ENCODE measurements at regions not wholly inside any gene's neighbourhood (a gene's known extent, or its start where the extent isn't known, plus 50 kb on each side); places are given as distances from the start of the nearest gene placed in this dataset.

DNA sequence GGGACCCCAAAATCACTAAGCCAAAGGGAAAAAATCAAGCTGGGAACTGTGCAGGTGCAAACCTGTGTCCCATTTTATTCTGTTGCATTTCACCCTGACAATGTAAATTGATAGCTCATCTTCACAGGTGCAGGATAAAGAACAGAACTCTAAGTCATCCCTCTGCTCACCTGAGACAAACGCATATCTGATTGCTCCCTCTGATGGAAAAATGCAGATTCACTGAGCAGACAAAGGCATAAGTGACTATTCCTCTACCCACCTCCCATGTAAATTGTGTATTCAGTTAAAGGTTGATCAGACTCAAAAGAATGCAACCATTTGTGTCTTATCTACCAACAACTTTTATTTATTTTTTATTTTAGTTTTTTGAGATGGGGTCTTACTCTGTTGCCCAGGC is 644.2 kb downstream of the PTPRU start:
- no peaks in the 10 kb centered on the region for H3K36me3 ChIP-seq (replicated peaks in 1 of 2; ENCODE audit: control insufficient read depth in 1 of 2, insufficient read depth in 2 of 2, low read length in 2 of 2)
- H3K27me3 ChIP-seq (ENCODE audit: control insufficient read depth in 1 of 2, insufficient read depth in 2 of 2, low read length in 2 of 2), result peaks cover 0 to 6% of the 10 kb centered on the region in 2 experiments; a peak in 3 of 5 replicates
- H3K4me1 ChIP-seq (ENCODE audit: insufficient read depth, low read length), result no peaks in the 10 kb centered on the region
- DNase-seq (ENCODE audit: low spot score) (no peak), ATAC-seq (no peak), FAIRE-seq (no peak)
- H2AFZ ChIP-seq (ENCODE audit: low read length), result no peak overlapping the region
- intact Hi-C loops (cut with micrococcal nuclease; ENCODE audit: unreplicated experiment) (no loop called here), in situ Hi-C loops (cut with HindIII; ENCODE audit: extremely low pct_ligation_motif_present, low pct_unique_long_range_greater_than_20kb) (no loop called here)
- no TSS peak for BruUV-seq (replicated peaks)
- ChIA-PET CTCF (ENCODE audit: low intra/inter-chr PET ratio, low total read pairs) (no interaction called here), POLR2A (no interaction called here)
- H3K27ac ChIP-seq (ENCODE audit: extremely low read length, insufficient read depth, low read length), result no peak overlapping the region
- no peak overlapping the region for H3K4me3 ChIP-seq (replicated peaks in 1 of 3; ENCODE audit: insufficient read depth in 1 of 3, low read depth in 2 of 3, low read length in 3 of 3)
- no peak overlapping the region for H3K4me2 ChIP-seq (ENCODE audit: low read depth, low read length)
- no peak overlapping the region for H3K9ac ChIP-seq (ENCODE audit: insufficient read depth, low read depth, low read length)
- 9% methylated on average over 1 of the region's 1 CpG for WGBS (ENCODE audit: low lambda C conversion rate)
- H3K9me3 ChIP-seq (ENCODE audit: low read length), result no peaks in the 10 kb centered on the region
- H3K79me2 ChIP-seq (ENCODE audit: insufficient read depth, low read length), result no peaks in the 10 kb centered on the region
- no peaks in the 10 kb centered on the region for H4K20me1 ChIP-seq (ENCODE audit: insufficient read depth, low read length)
- TF ChIP-seq ZNF777 (CRISPR knock-in tag; IDR thresholded peaks at IDR 0.05) (no peak), ZNF605 (CRISPR knock-in tag; IDR thresholded peaks at IDR 0.05) (no peak), CBX5 (CRISPR knock-in tag; IDR thresholded peaks at IDR 0.05; ENCODE audit: borderline replicate concordance) (no peak)
- TF ChIP-seq, protein P1, sequence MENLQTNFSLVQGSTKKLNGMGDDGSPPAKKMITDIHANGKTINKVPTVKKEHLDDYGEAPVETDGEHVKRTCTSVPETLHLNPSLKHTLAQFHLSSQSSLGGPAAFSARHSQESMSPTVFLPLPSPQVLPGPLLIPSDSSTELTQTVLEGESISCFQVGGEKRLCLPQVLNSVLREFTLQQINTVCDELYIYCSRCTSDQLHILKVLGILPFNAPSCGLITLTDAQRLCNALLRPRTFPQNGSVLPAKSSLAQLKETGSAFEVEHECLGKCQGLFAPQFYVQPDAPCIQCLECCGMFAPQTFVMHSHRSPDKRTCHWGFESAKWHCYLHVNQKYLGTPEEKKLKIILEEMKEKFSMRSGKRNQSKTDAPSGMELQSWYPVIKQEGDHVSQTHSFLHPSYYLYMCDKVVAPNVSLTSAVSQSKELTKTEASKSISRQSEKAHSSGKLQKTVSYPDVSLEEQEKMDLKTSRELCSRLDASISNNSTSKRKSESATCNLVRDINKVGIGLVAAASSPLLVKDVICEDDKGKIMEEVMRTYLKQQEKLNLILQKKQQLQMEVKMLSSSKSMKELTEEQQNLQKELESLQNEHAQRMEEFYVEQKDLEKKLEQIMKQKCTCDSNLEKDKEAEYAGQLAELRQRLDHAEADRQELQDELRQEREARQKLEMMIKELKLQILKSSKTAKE (CRISPR knock-in tag; IDR thresholded peaks at IDR 0.05; ENCODE audit: borderline replicate concordance), result no peak
- TF ChIP-seq, protein P2, sequence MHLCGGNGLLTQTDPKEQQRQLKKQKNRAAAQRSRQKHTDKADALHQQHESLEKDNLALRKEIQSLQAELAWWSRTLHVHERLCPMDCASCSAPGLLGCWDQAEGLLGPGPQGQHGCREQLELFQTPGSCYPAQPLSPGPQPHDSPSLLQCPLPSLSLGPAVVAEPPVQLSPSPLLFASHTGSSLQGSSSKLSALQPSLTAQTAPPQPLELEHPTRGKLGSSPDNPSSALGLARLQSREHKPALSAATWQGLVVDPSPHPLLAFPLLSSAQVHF (CRISPR knock-in tag; IDR thresholded peaks at IDR 0.05), result no peak
- TF ChIP-seq, protein P3, sequence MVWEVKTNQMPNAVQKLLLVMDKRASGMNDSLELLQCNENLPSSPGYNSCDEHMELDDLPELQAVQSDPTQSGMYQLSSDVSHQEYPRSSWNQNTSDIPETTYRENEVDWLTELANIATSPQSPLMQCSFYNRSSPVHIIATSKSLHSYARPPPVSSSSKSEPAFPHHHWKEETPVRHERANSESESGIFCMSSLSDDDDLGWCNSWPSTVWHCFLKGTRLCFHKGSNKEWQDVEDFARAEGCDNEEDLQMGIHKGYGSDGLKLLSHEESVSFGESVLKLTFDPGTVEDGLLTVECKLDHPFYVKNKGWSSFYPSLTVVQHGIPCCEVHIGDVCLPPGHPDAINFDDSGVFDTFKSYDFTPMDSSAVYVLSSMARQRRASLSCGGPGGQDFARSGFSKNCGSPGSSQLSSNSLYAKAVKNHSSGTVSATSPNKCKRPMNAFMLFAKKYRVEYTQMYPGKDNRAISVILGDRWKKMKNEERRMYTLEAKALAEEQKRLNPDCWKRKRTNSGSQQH (CRISPR knock-in tag; IDR thresholded peaks at IDR 0.05; ENCODE audit: low read depth), result no peak
- TF ChIP-seq, protein P4, sequence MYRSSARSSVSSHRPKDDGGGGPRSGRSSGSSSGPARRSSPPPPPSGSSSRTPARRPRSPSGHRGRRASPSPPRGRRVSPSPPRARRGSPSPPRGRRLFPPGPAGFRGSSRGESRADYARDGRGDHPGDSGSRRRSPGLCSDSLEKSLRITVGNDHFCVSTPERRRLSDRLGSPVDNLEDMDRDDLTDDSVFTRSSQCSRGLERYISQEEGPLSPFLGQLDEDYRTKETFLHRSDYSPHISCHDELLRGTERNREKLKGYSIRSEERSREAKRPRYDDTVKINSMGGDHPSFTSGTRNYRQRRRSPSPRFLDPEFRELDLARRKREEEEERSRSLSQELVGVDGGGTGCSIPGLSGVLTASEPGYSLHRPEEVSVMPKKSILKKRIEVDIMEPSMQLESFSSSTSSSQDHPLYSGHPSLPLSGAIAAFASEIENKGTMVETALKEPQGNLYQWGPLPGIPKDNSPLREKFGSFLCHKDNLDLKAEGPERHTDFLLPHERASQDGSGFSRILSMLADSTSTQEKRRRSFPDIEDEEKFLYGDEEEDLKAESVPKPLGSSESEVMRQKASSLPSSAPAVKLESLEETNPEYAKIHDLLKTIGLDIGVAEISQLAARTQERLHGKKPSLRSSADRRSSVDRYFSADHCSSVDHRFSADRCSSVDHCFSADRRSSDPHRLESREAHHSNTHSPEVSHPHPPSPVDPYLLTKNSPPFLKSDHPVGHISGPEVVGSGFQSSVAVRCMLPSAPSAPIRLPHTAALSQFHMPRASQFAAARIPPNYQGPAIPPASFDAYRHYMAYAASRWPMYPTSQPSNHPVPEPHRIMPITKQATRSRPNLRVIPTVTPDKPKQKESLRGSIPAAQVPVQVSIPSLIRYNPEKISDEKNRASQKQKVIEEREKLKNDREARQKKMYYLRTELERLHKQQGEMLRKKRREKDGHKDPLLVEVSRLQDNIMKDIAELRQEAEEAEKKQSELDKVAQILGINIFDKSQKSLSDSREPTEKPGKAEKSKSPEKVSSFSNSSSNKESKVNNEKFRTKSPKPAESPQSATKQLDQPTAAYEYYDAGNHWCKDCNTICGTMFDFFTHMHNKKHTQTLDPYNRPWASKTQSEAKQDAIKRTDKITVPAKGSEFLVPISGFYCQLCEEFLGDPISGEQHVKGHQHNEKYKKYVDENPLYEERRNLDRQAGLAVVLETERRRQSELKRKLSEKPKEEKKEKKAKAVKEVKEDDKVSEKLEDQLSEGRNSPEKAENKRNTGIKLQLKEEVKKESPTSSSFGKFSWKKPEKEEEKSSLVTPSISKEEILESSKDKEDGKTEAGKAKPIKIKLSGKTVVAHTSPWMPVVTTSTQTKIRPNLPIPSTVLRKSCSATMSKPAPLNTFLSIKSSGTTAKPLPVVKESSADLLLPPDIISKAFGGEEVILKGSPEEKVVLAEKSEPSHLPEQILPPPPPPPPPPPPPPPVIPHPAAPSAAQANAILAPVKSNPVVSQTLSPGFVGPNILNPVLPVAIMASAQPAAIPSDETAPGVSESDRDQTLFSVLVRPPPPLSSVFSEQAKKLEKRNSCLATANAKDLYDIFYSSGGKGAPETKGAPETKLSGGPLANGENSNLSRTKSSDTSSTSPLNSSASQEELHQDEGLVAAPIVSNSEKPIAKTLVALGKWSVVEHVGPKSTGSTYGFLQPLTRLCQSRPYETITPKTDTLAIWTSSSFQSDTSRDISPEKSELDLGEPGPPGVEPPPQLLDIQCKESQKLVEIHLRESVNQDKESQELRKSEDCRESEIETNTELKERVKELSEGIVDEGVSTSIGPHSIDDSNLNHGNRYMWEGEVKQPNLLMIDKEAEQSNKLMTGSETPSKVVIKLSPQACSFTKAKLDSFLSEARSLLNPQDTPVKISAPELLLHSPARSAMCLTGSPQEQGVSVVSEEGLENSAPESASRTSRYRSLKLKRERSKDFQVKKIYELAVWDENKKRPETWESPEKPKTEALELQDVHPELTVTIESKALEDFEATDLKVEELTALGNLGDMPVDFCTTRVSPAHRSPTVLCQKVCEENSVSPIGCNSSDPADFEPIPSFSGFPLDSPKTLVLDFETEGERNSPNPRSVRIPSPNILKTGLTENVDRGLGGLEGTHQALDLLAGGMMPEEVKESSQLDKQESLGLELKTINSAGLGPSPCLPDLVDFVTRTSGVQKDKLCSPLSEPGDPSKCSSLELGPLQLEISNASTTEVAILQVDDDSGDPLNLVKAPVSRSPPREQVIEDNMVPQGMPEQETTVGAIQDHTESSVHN (CRISPR knock-in tag; IDR thresholded peaks at IDR 0.05), result no peak
- TF ChIP-seq, protein P5, sequence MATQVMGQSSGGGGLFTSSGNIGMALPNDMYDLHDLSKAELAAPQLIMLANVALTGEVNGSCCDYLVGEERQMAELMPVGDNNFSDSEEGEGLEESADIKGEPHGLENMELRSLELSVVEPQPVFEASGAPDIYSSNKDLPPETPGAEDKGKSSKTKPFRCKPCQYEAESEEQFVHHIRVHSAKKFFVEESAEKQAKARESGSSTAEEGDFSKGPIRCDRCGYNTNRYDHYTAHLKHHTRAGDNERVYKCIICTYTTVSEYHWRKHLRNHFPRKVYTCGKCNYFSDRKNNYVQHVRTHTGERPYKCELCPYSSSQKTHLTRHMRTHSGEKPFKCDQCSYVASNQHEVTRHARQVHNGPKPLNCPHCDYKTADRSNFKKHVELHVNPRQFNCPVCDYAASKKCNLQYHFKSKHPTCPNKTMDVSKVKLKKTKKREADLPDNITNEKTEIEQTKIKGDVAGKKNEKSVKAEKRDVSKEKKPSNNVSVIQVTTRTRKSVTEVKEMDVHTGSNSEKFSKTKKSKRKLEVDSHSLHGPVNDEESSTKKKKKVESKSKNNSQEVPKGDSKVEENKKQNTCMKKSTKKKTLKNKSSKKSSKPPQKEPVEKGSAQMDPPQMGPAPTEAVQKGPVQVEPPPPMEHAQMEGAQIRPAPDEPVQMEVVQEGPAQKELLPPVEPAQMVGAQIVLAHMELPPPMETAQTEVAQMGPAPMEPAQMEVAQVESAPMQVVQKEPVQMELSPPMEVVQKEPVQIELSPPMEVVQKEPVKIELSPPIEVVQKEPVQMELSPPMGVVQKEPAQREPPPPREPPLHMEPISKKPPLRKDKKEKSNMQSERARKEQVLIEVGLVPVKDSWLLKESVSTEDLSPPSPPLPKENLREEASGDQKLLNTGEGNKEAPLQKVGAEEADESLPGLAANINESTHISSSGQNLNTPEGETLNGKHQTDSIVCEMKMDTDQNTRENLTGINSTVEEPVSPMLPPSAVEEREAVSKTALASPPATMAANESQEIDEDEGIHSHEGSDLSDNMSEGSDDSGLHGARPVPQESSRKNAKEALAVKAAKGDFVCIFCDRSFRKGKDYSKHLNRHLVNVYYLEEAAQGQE (IDR thresholded peaks at IDR 0.05; ENCODE audit: borderline replicate concordance in 1 of 2, low read depth in 1 of 2, low read length in 2 of 2), result no peak
